ENCODE measurements at regions not wholly inside any gene's neighbourhood (a gene's known extent, or its start where the extent isn't known, plus 50 kb on each side); places are given as distances from the start of the nearest gene placed in this dataset.

GRCh38 chr6:169118346-169118830 is 135.3 kb downstream of the THBS2 start:
- TF ChIP-seq ZNF274 (IDR thresholded peaks at IDR 0.05; ENCODE audit: low read depth, low read length) (no peak), YY1 (IDR thresholded peaks at IDR 0.05; ENCODE audit: insufficient read depth, insufficient read length) (no peak), SUZ12 (IDR thresholded peaks at IDR 0.05; ENCODE audit: extremely low read depth, insufficient read depth, insufficient read length) (no peak)
